ENCODE measurements at regions not wholly inside any gene's neighbourhood (a gene's known extent, or its start where the extent isn't known, plus 50 kb on each side); places are given as distances from the start of the nearest gene placed in this dataset.

- no peak overlapping the region for H3K4me3 ChIP-seq
- H3K4me1 ChIP-seq, result peaks cover 0 to 12% of the 10 kb centered on the region in 2 donors
- H3K27ac ChIP-seq, result no peak overlapping the region
- no peaks in the 10 kb centered on the region for H3K27me3 ChIP-seq
- H3K9me3 ChIP-seq, result peaks cover 0 to 4% of the 10 kb centered on the region in 2 donors
- TF ChIP-seq CTCF (IDR thresholded peaks at IDR 0.05), result no peak
- DNase-seq (ENCODE audit: low spot score), result no peak
- no peaks in the 10 kb centered on the region for H3K36me3 ChIP-seq
These were observed 88.8 kb downstream of the C16orf95 start for GRCh38 chr16:87228363-87228762.

DNA sequence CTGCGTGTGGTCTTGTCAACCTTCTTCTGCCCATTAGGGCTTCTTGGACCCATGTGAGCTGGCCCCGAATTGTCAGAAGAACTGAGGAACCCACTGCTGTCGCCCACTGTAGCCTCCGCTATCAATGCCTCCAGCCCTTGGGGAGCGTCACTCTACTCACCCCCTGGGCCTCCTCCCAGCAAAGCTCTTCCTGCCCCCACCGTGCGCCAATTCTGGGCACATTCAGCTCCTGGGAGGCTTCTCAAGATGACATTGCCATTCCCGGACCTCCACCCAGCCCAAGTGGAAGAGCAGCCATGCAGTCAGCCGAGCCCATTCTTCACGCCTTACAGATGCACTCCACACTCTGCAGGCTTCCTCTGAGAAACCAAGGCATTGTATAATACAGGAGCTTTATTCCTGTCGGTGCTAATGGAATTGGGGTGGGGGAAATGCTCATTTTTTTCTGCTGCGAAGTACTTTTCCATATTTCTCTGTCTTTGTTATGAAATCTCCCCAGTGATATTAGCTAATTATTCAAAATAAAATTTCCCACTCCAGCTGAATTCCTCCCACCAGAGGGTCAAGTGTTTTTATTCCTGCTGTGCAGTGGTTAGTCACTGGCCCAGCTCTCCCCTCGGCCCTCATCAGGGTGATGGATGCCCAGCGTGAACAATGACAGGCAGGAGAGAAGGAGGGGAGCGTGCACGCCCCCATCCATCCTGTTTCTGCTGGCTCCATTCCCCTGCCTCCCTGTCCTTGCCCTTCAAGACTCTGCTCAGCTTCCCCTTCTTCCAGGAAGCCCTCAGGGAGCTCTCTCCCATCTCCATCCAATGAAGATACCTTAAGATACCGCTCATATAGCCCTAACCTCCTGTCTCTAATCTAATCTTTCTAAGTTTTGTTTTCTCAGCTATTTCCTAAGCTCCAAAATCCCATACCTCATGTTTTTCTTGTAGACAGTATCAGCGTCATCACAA lies 87.7 kb downstream of the C16orf95 start:
- H3K27me3 ChIP-seq, result no peaks in the 10 kb centered on the region
- no peak for TF ChIP-seq CTCF (IDR thresholded peaks at IDR 0.05)
- H3K27ac ChIP-seq, result no peak overlapping the region
- peaks cover 0 to 12% of the 10 kb centered on the region in 2 donors for H3K4me1 ChIP-seq
- DNase-seq (ENCODE audit: low spot score), result no peak
- no peak overlapping the region for H3K4me3 ChIP-seq
- H3K9me3 ChIP-seq, result peaks cover 0 to 4% of the 10 kb centered on the region in 2 donors
- no peaks in the 10 kb centered on the region for H3K36me3 ChIP-seq

- peaks cover 0 to 4% of the 10 kb centered on the region in 2 donors for H3K9me3 ChIP-seq
- H3K4me3 ChIP-seq, result no peak overlapping the region
- no peaks in the 10 kb centered on the region for H3K27me3 ChIP-seq
- no peak for DNase-seq (ENCODE audit: low spot score)
- no peak overlapping the region for H3K27ac ChIP-seq
- no peak for TF ChIP-seq CTCF (IDR thresholded peaks at IDR 0.05)
- no peaks in the 10 kb centered on the region for H3K36me3 ChIP-seq
- H3K4me1 ChIP-seq, result peaks cover 0 to 12% of the 10 kb centered on the region in 2 donors
These were observed 86.6 kb downstream of the C16orf95 start for GRCh38 chr16:87230571-87230970.

DNA sequence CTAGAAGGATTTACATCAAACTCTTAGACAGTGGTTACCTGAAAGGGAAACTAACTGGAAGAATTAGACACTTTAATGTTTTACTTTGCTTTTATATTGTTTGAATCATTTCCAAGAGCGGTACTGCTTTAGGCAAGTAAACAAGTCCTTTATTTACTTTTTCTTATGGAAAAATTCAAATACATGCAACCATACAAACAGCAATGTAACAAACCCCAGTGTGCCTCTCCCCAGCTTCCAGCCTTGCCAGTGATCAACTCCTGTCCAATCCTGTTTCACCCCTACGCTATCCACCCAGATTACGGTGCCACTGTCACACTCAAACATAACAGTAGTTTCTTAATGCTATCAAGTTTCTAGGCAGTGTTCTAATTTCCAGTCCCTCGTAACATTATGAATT lies 85.9 kb downstream of the C16orf95 start:
- Histone ChIP-seq H3K9me3 (peaks cover 0 to 4% of the 10 kb centered on the region in 2 donors), H3K4me1 (peaks cover 0 to 12% of the 10 kb centered on the region in 2 donors), H3K4me3 (no peak overlapping the region), H3K36me3 (no peaks in the 10 kb centered on the region), H3K27ac (no peak overlapping the region), H3K27me3 (no peaks in the 10 kb centered on the region)
- TF ChIP-seq CTCF (IDR thresholded peaks at IDR 0.05), result no peak
- no peak for DNase-seq (ENCODE audit: low spot score)

DNA sequence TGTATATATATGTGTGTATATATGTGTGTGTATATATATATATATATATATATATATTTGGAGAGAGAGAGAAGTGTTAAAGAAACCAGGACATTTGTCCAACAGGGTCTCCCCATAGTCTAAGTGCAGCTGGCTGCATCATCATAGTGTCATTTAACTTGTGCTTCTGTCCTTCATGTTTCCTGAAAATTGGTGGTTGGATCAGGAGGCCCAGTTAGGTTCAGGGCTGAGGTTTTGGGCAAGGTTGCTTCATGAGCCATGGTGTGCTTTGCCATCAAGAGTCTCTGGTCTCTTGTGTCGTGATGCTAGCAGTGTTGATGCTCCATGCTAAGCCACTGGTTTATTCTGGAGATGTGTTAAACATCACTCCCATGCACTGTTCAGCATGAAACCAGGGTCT lies 85.3 kb downstream of the C16orf95 start:
- TF ChIP-seq CTCF (IDR thresholded peaks at IDR 0.05), result no peak
- Histone ChIP-seq H3K4me1 (peaks cover 0 to 10% of the 10 kb centered on the region in 2 donors), H3K27me3 (no peaks in the 10 kb centered on the region), H3K27ac (no peak overlapping the region), H3K4me3 (no peak overlapping the region), H3K9me3 (peaks cover 0 to 4% of the 10 kb centered on the region in 2 donors), H3K36me3 (no peaks in the 10 kb centered on the region)
- DNase-seq (ENCODE audit: low spot score), result no peak
